Esophagus squamous epithelium (tissue), 4 donors: ENCODE measurements at regions not wholly inside any gene's neighbourhood (a gene's known extent, or its start where the extent isn't known, plus 50 kb on each side); places are given as distances from the start of the nearest gene placed in this dataset.

Source experiments
- CTCF ChIP-seq, 6 experiments: fragments of 450-650 bp in 4 of 6; fragments of 200-600 bp in 2 of 6; sonication (generic) in 2 of 6; IDR thresholded peaks; one replicate each; pipeline ENCODE4 v1.5.1; 2016 to 2019; ENCODE audit warnings: antibody characterized with exemption in 6 of 6, mild to moderate bottlenecking in 4 of 6, moderate library complexity in 4 of 6
- POLR2A ChIP-seq, 4 donors: fragments of 450-650 bp; IDR thresholded peaks; one replicate each; pipeline ENCODE4 v1.6.1; 2017; ENCODE audit warnings: antibody characterized with exemption in 4 of 4, mild to moderate bottlenecking in 4 of 4, moderate library complexity in 3 of 4

- TF ChIP-seq CTCF (IDR thresholded peaks at IDR 0.05) = no peak
- TF ChIP-seq POLR2A (IDR thresholded peaks at IDR 0.05) = no peak
Measured at GRCh38 chr17:65442691-65443090, 118.8 kb downstream of the AXIN2 start.
